Sigmoid colon (tissue), 3 donors: ENCODE measurements at regions not wholly inside any gene's neighbourhood (a gene's known extent, or its start where the extent isn't known, plus 50 kb on each side); places are given as distances from the start of the nearest gene placed in this dataset.

Experiments
- POLR2A ChIP-seq, 2 donors: fragments of 450-650 bp; IDR thresholded peaks; one replicate each; pipeline ENCODE4 v1.6.1; 2016; ENCODE audit warnings: antibody characterized with exemption in 2 of 2, mild to moderate bottlenecking in 2 of 2, moderate library complexity in 2 of 2
- TF ChIP-seq, protein P1 (sequence below), 4 experiments: fragments of 450-650 bp in 3 of 4; fragments of 200-600 bp in 1 of 4; IDR thresholded peaks; one replicate each; pipeline ENCODE4 v1.5.1; 2016 to 2019; ENCODE audit warnings: antibody characterized with exemption in 4 of 4, mild to moderate bottlenecking in 3 of 4, moderate library complexity in 2 of 4

GRCh38 chr6:140768133-140768532 is 1364.6 kb upstream of the GJE1 start:
- TF ChIP-seq, protein P1, sequence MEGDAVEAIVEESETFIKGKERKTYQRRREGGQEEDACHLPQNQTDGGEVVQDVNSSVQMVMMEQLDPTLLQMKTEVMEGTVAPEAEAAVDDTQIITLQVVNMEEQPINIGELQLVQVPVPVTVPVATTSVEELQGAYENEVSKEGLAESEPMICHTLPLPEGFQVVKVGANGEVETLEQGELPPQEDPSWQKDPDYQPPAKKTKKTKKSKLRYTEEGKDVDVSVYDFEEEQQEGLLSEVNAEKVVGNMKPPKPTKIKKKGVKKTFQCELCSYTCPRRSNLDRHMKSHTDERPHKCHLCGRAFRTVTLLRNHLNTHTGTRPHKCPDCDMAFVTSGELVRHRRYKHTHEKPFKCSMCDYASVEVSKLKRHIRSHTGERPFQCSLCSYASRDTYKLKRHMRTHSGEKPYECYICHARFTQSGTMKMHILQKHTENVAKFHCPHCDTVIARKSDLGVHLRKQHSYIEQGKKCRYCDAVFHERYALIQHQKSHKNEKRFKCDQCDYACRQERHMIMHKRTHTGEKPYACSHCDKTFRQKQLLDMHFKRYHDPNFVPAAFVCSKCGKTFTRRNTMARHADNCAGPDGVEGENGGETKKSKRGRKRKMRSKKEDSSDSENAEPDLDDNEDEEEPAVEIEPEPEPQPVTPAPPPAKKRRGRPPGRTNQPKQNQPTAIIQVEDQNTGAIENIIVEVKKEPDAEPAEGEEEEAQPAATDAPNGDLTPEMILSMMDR (IDR thresholded peaks at IDR 0.05): no peak
- no peak for TF ChIP-seq POLR2A (IDR thresholded peaks at IDR 0.05)
